ENCODE measurements at regions not wholly inside any gene's neighbourhood (a gene's known extent, or its start where the extent isn't known, plus 50 kb on each side); places are given as distances from the start of the nearest gene placed in this dataset.
"Not testable (repeated sequence)": the region's sequence is repeated elsewhere in the genome, so short reads cannot be mapped to it uniquely, and the experiment has no call there.

DNA sequence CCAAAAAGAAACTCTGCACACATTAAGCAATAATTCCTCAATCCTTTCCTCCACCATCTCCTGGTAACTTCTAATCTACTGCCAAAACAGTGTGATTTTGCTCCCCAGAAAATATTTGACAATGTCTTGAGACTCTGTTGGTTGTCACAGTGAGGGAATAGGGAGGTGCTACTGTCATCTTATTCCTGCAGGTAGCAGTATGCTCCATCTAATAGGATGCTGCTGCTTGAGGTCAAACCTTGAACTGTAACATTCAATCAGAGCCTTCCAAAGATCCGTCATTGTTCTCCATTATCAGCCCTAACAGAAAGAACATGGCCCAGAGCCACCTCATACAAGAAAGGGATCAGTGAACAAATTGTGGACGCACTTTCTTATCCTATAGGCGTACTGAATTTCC lies 514.7 kb upstream of the GRIN3A start:
- TF ChIP-seq, protein P1, sequence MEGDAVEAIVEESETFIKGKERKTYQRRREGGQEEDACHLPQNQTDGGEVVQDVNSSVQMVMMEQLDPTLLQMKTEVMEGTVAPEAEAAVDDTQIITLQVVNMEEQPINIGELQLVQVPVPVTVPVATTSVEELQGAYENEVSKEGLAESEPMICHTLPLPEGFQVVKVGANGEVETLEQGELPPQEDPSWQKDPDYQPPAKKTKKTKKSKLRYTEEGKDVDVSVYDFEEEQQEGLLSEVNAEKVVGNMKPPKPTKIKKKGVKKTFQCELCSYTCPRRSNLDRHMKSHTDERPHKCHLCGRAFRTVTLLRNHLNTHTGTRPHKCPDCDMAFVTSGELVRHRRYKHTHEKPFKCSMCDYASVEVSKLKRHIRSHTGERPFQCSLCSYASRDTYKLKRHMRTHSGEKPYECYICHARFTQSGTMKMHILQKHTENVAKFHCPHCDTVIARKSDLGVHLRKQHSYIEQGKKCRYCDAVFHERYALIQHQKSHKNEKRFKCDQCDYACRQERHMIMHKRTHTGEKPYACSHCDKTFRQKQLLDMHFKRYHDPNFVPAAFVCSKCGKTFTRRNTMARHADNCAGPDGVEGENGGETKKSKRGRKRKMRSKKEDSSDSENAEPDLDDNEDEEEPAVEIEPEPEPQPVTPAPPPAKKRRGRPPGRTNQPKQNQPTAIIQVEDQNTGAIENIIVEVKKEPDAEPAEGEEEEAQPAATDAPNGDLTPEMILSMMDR (IDR thresholded peaks at IDR 0.05) = no peak
- TF ChIP-seq EP300 (IDR thresholded peaks at IDR 0.05) (no peak), POLR2A (IDR thresholded peaks at IDR 0.05) (no peak), POLR2AphosphoS5 (IDR thresholded peaks at IDR 0.05) (no peak)
- ATAC-seq (ENCODE audit: low FRiP score in 2 of 2) (no peak), DNase-seq (no peak)
- 77 to 80% methylated on average over 3 of the region's 3 CpGs for WGBS, 2 donors
- Histone ChIP-seq H3K4me1 (no peaks in the 10 kb centered on the region), H3K4me3 (no peak overlapping the region), H3K27ac (no peak overlapping the region), H3K9me3 (no peaks in the 10 kb centered on the region), H3K36me3 (no peaks in the 10 kb centered on the region), H3K27me3 (no peaks in the 10 kb centered on the region)

DNA sequence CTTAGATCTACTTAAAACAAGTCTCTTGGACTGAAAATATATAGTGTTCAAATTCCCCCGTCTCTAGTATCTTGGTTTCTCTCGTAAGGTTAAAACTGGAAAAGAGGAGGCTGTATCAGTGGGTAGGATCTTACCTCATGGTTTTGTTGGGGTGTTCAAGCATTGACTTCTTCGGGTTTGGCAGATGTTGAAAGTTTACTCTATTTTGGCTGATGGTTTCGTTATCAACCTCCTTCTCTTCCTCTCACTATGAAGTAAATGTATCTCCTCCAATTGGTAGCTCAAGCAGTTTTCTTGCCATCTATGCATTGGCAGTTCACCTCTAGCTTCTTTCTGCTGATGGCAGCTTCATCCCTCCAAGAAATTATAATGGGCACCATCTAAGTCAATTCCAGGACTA lies 506.5 kb upstream of the GRIN3A start:
- Histone ChIP-seq H3K4me1 (no peaks in the 10 kb centered on the region), H3K36me3 (no peaks in the 10 kb centered on the region), H3K4me3 (no peak overlapping the region), H3K27me3 (no peaks in the 10 kb centered on the region), H3K9me3 (no peaks in the 10 kb centered on the region), H3K27ac (no peak overlapping the region)
- TF ChIP-seq, protein P1 (IDR thresholded peaks at IDR 0.05) = no peak
- no peak for TF ChIP-seq EP300 (IDR thresholded peaks at IDR 0.05)
- no peak for TF ChIP-seq POLR2AphosphoS5 (IDR thresholded peaks at IDR 0.05)
- no peak for TF ChIP-seq POLR2A (IDR thresholded peaks at IDR 0.05)
- WGBS, 2 donors = 81 to 82% methylated on average over 4 of the region's 4 CpGs
- ATAC-seq (ENCODE audit: low FRiP score in 2 of 2) = no peak
- no peak for DNase-seq

DNA sequence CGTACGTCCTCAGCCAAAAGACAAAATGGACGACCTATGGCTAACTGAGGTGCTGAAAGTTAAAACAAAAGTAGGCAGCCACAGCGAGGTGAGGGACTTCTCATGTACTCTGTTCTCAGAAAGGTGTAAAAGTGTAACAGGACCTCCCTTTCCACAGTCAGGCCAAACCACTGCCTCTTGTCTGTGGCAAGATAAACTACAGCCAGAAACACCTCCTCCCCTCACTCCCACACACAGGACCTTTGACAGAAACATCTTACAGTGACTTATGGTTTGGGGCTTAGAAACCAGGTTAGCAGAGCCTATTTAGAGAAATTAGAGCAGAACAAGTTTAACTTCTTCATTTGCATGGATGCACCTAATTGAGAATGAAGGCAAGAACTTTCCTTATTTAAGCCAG lies 499.1 kb upstream of the GRIN3A start:
- ATAC-seq (ENCODE audit: low FRiP score in 2 of 2) (no peak), DNase-seq (no peak)
- Histone ChIP-seq H3K9me3 (no peaks in the 10 kb centered on the region), H3K4me3 (no peak overlapping the region), H3K36me3 (no peaks in the 10 kb centered on the region), H3K27ac (no peak overlapping the region), H3K4me1 (no peaks in the 10 kb centered on the region), H3K27me3 (no peaks in the 10 kb centered on the region)
- TF ChIP-seq EP300 (IDR thresholded peaks at IDR 0.05) = no peak
- TF ChIP-seq, protein P1 (IDR thresholded peaks at IDR 0.05) = no peak
- TF ChIP-seq POLR2A (IDR thresholded peaks at IDR 0.05) = no peak
- WGBS, 2 donors = 71 to 79% methylated on average over 4 of the region's 4 CpGs

DNA sequence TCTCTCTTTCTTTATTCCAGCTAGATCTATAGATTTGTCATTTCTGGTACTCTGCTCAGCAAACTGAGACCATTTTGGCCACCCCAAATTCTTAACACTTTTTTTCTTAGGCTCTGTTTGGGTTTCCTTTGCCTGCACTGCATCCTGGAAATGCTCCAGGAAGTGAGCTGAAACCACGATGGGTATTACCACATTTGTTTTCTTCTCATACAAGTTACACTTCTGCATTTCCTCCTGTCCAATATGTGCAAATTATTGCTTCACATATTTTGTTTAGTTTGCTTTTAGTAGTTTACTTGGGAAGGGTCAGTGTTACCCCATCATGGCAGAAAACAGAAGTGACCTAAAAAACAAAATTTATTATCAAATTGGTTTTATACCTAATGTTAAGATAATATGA lies 498.6 kb upstream of the GRIN3A start:
- TF ChIP-seq EP300 (IDR thresholded peaks at IDR 0.05) (no peak), POLR2A (IDR thresholded peaks at IDR 0.05) (no peak), POLR2AphosphoS5 (IDR thresholded peaks at IDR 0.05) (no peak)
- TF ChIP-seq, protein P1 (IDR thresholded peaks at IDR 0.05) = no peak
- Histone ChIP-seq H3K27me3 (no peaks in the 10 kb centered on the region), H3K4me3 (no peak overlapping the region), H3K27ac (no peak overlapping the region), H3K9me3 (no peaks in the 10 kb centered on the region), H3K36me3 (no peaks in the 10 kb centered on the region), H3K4me1 (no peaks in the 10 kb centered on the region)
- no peak for ATAC-seq (ENCODE audit: low FRiP score in 2 of 2)
- WGBS, 2 donors = 0% methylated on average over 1 of the region's 1 CpG
- DNase-seq = no peak

DNA sequence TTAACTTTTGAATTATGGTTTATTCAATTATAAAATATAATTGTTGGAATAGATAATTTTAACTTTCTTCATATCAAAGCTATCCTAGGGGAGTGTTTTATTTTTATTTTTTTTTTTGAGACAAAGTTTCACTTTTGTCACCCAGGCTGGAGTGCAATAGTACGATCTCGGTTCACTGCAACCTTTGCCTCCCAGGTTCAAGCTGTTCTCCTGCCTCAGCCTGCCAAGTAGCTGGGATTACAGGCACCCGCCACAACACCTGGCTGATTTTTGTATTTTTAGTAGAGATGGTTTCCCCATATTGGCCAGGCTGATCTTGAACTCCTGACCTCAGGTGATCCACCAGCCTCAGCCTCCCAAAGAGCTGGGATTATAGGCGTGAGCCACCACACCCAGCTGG lies 489.0 kb upstream of the GRIN3A start:
- H3K36me3 ChIP-seq; DNase-seq; ATAC-seq (ENCODE audit: low FRiP score in 2 of 2); H3K4me1 ChIP-seq; H3K27ac ChIP-seq; H3K4me3 ChIP-seq; H3K27me3 ChIP-seq; H3K9me3 ChIP-seq: not testable (repeated sequence)
- WGBS, 2 donors = 85% methylated on average over 4 of the region's 4 CpGs

Measured in upper lobe of left lung (tissue), 6 donors.